Endothelial cell (in vitro differentiated cells): ENCODE measurements at regions not wholly inside any gene's neighbourhood (a gene's known extent, or its start where the extent isn't known, plus 50 kb on each side); places are given as distances from the start of the nearest gene placed in this dataset.
A peak's percentile ranks its signal among the peaks of the same experiment; 100 is the strongest.
"Not testable (repeated sequence)": the region's sequence is repeated elsewhere in the genome, so short reads cannot be mapped to it uniquely, and the experiment has no call there.

ENCODE experiments used
- DNase-seq: peaks from one replicate; pipeline ENCODE4 v3.0.0; 2021; ENCODE audit warnings: low spot score
- H3K27ac Mint-ChIP-seq: one replicate; pipeline ENCODE4 v1.8.0; 2021; ENCODE audit warnings: mixed read lengths, inconsistent platforms; ENCODE audit not compliant: unreplicated experiment
- H3K27me3 Mint-ChIP-seq: one replicate; pipeline ENCODE4 v1.8.0; 2021; ENCODE audit warnings: mild to moderate bottlenecking, moderate library complexity, mixed read lengths, inconsistent platforms; ENCODE audit not compliant: unreplicated experiment
- H3K36me3 Mint-ChIP-seq: one replicate; pipeline ENCODE4 v1.8.0; 2021; ENCODE audit warnings: mild to moderate bottlenecking, low read depth, mixed read lengths, inconsistent platforms; ENCODE audit not compliant: unreplicated experiment
- H3K4me1 Mint-ChIP-seq: one replicate; pipeline ENCODE4 v1.8.0; 2021; ENCODE audit warnings: mild to moderate bottlenecking, mixed read lengths, inconsistent platforms; ENCODE audit not compliant: unreplicated experiment
- H3K4me3 Mint-ChIP-seq: one replicate; pipeline ENCODE4 v1.8.0; 2021; ENCODE audit warnings: mild to moderate bottlenecking, mixed read lengths, inconsistent platforms; ENCODE audit not compliant: unreplicated experiment
- H3K9me3 Mint-ChIP-seq: one replicate; pipeline ENCODE4 v1.8.0; 2021; ENCODE audit warnings: mixed read lengths, inconsistent platforms; ENCODE audit not compliant: unreplicated experiment
- TF ChIP-seq, protein P1 (sequence below): fragments of 200-600 bp; sonication (generic); IDR thresholded peaks from one replicate; pipeline ENCODE4 v1.5.0; 2021; ENCODE audit warnings: antibody characterized with exemption; ENCODE audit not compliant: unreplicated experiment

DNA sequence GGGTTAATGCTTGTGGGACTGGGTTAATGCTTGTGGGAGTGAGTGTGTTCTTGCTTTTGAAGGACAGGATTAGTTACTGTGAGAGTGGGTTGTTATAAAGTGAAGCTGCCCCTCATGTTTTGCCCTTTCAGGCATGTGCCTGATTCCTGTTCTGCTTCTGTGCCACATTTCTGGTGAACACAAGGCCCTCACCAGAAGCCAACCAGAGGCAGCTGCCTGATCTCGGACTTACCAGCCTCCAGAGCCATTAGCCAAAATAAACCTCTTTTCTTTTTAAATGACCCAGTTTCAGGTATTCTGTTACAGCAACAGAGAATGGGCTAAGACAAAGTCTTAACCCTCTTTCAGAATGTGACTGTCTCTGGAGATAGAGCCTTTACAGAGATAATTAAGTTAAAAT, 113.3 kb upstream of the TMTC4 start:
- peaks cover 3% of the 10 kb centered on the region for H3K36me3 Mint-ChIP-seq
- no peak overlapping the region for H3K27ac Mint-ChIP-seq
- H3K27me3 Mint-ChIP-seq, result peaks cover 4% of the 10 kb centered on the region
- no peak for DNase-seq
- H3K4me1 Mint-ChIP-seq, result peaks cover 33% of the 10 kb centered on the region
- no peak overlapping the region for H3K4me3 Mint-ChIP-seq
- H3K9me3 Mint-ChIP-seq, result no peaks in the 10 kb centered on the region
- TF ChIP-seq, protein P1, sequence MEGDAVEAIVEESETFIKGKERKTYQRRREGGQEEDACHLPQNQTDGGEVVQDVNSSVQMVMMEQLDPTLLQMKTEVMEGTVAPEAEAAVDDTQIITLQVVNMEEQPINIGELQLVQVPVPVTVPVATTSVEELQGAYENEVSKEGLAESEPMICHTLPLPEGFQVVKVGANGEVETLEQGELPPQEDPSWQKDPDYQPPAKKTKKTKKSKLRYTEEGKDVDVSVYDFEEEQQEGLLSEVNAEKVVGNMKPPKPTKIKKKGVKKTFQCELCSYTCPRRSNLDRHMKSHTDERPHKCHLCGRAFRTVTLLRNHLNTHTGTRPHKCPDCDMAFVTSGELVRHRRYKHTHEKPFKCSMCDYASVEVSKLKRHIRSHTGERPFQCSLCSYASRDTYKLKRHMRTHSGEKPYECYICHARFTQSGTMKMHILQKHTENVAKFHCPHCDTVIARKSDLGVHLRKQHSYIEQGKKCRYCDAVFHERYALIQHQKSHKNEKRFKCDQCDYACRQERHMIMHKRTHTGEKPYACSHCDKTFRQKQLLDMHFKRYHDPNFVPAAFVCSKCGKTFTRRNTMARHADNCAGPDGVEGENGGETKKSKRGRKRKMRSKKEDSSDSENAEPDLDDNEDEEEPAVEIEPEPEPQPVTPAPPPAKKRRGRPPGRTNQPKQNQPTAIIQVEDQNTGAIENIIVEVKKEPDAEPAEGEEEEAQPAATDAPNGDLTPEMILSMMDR, result no peak

DNA sequence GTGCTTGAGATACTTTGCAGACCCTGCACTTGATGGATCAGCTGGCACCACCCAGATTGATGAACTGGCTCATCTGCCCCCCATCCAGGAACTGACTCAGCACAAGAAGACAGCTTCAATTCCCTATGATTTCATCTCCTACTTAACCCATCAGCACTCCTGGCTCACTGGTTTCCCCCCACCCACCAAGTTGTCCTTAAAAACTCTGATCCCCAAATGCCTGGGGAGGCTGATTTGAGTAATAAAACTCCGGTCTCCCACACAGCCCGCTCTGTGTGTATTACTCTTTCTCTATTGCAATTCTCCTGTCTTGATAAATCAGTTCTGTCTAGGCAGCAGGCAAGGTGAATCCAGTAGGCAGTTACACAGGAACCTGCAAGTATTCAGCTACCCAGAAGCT, 102.1 kb upstream of the TMTC4 start:
- H3K4me1 Mint-ChIP-seq, result peaks cover 17% of the 10 kb centered on the region
- not testable (repeated sequence) for H3K9me3 Mint-ChIP-seq, H3K27ac Mint-ChIP-seq, H3K27me3 Mint-ChIP-seq, H3K36me3 Mint-ChIP-seq, H3K4me3 Mint-ChIP-seq, DNase-seq

DNA sequence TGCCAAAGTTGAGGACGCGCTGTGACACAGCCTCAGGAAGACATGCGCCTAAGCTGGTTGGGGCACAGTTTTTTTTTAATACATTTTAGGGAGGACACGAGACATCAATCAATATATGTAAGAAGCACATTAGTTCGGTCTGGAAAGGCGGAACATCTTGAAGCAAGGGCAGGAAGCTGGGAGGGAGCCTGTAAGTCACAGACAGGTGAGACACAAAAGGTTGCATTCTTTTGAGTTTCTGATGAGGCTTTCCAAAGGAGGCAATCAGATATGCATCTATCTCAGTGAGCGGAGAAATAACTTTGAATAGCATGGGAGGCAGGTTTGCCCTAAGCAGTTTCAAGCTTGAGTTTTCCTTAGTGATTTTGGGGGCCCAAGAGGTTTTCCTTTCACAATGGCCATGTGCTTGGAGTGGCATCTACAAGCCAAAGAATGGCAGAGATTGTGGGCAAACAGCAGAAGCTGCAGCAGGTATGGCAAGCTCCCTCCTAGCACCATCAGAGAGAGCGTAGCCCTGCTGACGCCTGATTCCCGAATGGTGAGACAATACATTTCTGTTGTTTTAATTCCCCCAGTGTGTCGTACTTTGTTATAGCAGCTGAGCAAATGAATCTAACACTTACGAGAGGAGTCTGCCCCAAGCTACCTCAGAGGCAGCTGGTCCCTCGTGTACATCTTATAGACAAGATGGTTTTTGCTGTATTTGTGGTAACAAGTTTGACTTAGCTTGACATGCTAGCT, 99.5 kb upstream of the TMTC4 start:
- TF ChIP-seq, protein P1, result no peak
- H3K27me3 Mint-ChIP-seq, result peaks cover 5% of the 10 kb centered on the region
- peaks cover 17% of the 10 kb centered on the region for H3K4me1 Mint-ChIP-seq
- peaks cover 7% of the 10 kb centered on the region for H3K9me3 Mint-ChIP-seq
- no peak for DNase-seq
- H3K36me3 Mint-ChIP-seq, result peaks cover 3% of the 10 kb centered on the region
- H3K4me3 Mint-ChIP-seq, result no peak overlapping the region
- H3K27ac Mint-ChIP-seq, result no peak overlapping the region

DNA sequence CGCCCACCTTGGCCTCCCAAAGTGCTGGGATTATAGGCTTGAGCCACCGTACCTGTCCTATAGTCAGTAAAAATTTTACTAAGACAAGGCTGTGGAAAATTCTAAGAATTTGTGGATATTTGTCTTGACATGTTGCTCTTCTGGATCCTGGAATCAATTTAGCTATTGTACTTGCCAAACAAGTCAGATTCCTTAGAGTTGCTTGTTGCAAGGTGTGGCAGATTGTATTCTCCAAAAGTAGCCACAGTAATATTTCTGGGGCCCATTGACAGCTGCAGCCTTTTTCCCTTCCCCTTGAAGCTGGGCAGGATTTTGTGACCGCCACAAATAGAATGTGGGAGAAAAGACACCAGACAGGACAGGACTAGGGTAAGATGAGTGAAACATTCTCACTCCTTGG, 98.8 kb upstream of the TMTC4 start:
- no peak for DNase-seq
- TF ChIP-seq, protein P1, result no peak

DNA sequence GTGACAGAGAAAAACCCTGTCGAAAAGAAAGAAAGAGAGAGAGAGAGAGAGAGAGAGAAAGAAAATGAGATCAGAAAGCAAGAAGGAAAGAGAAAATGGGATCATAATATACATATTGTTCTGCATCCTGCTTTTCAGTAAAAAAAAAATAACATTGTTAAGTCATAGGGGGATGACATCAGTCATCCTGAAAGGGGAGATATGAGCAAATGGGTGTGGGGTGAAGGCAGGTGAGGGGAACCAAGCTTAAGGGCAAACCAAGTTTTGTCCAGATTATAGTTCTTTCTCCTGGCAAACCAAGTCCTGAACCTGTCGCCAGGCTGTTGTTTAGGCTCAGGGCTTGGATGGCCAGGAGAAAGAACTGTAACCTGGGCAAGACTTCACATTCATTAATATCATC, 92.6 kb upstream of the TMTC4 start:
- H3K4me3 Mint-ChIP-seq, result no peak overlapping the region
- no peak for DNase-seq
- H3K9me3 Mint-ChIP-seq, result peaks cover 7% of the 10 kb centered on the region
- peaks cover 12% of the 10 kb centered on the region for H3K4me1 Mint-ChIP-seq
- no peaks in the 10 kb centered on the region for H3K27me3 Mint-ChIP-seq
- no peaks in the 10 kb centered on the region for H3K36me3 Mint-ChIP-seq
- TF ChIP-seq, protein P1, result no peak
- peak overlapping the region; percentile 65 for H3K27ac Mint-ChIP-seq

More for the DNA sequence above, 98.8 kb upstream of the TMTC4 start:
- H3K9me3 Mint-ChIP-seq, result peaks cover 7% of the 10 kb centered on the region
- H3K27me3 Mint-ChIP-seq, result peaks cover 5% of the 10 kb centered on the region
- H3K36me3 Mint-ChIP-seq, result peaks cover 3% of the 10 kb centered on the region
- H3K27ac Mint-ChIP-seq, result no peak overlapping the region
- peaks cover 17% of the 10 kb centered on the region for H3K4me1 Mint-ChIP-seq
- no peak overlapping the region for H3K4me3 Mint-ChIP-seq

DNA sequence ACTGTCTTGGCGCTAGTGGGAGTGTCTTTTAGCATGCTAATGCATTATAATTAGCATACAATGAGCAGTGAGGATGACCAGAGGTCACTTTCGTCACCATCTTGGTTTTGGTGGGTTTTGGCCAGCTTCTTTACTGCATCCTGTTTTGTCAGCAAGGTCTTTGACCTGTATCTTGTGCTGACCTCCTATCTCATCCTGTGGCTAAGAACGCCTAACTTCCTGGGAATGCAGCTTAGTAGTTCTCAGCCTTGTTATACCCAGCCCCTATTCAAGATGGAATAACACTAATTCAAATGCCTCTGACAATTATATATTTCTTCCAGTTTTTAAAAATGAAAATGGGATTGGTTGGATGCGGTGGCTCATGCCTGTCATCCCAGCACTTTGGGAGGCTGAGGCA, 92.0 kb upstream of the TMTC4 start:
- H3K27me3 Mint-ChIP-seq, DNase-seq, H3K9me3 Mint-ChIP-seq, H3K4me3 Mint-ChIP-seq, H3K36me3 Mint-ChIP-seq: not testable (repeated sequence)
- Mint-ChIP-seq H3K27ac (peak overlapping the region; percentile 65), H3K4me1 (peaks cover 12% of the 10 kb centered on the region)
